SK-N-SH (cell line): ENCODE measurements at regions not wholly inside any gene's neighbourhood (a gene's known extent, or its start where the extent isn't known, plus 50 kb on each side); places are given as distances from the start of the nearest gene placed in this dataset.

Experiments used
- CTCF ChIA-PET: fragments of 300-600, 350-600 bp; formaldehyde crosslinking; extraction: SDS; loops from one replicate; lab custom pipeline; 2021; lab: Yijun Ruan, JAX
- POLR2A ChIA-PET: fragments of 350-600 bp; sonication (Branson Sonifier 250); formaldehyde crosslinking; extraction: SDS; loops from one replicate; lab custom pipeline; 2020; ENCODE audit warnings: antibody characterized with exemption, inconsistent platforms; lab: Yijun Ruan, JAX
- DNase-seq: peaks from one replicate; pipeline ENCODE4 v3.0.0; 2012
- H2AFZ ChIP-seq: fragments of 200-600 bp; sonication (generic); 2 replicates; pipeline ENCODE4 v1.8.1; 2016; ENCODE audit warnings: antibody characterized with exemption, mild to moderate bottlenecking, low read depth
- H3F3A ChIP-seq: fragments of 200-600 bp; sonication (generic); replicated peaks from 2 replicates; pipeline ENCODE3; 2016; ENCODE audit warnings: antibody characterized with exemption, mild to moderate bottlenecking; ENCODE audit not compliant: insufficient read depth
- H3K27ac ChIP-seq, 2 experiments: fragments of 200-500 bp in 1 of 2; fragments of 200-600 bp in 1 of 2; sonication (Bioruptor generic) in 1 of 2; sonication (generic), shearing (Covaris generic) in 1 of 2; 2 replicates each; pipeline versions ENCODE4 v1.5.1 to v1.6.1; 2014 to 2016; ENCODE audit warnings: low read depth in 2 of 2, inconsistent platforms in 1 of 2, low read length in 1 of 2, mild to moderate bottlenecking in 1 of 2, mixed read lengths in 1 of 2
- H3K27me3 ChIP-seq: fragments of 200-600 bp; sonication (generic), shearing (Covaris generic); 2 replicates; pipeline ENCODE4 v1.6.1; 2016; ENCODE audit warnings: mixed run types; ENCODE audit not compliant: insufficient read depth
- H3K36me3 ChIP-seq, 2 experiments: fragments of 200-500 bp in 1 of 2; fragments of 200-600 bp in 1 of 2; sonication (Bioruptor generic) in 1 of 2; sonication (generic) in 1 of 2; replicated peaks in 1 of 2; 2 replicates each; pipeline versions ENCODE3 to v1.5.1; 2014 to 2016; ENCODE audit warnings: low read length in 1 of 2, mild to moderate bottlenecking in 1 of 2; ENCODE audit not compliant: insufficient read depth in 2 of 2, control insufficient read depth in 1 of 2
- H3K4me1 ChIP-seq, 2 experiments: fragments of 200-500 bp in 1 of 2; fragments of 200-600 bp in 1 of 2; sonication (Bioruptor generic) in 1 of 2; sonication (generic), shearing (Covaris generic) in 1 of 2; 2 replicates each; pipeline versions ENCODE4 v1.5.1 to v1.6.1; 2014 to 2016; ENCODE audit warnings: low read depth in 1 of 2, low read length in 1 of 2, mixed run types in 1 of 2; ENCODE audit not compliant: insufficient read depth in 2 of 2, control insufficient read depth in 1 of 2
- H3K4me2 ChIP-seq: fragments of 200-600 bp; sonication (generic), shearing (Covaris generic); 2 replicates; pipeline ENCODE4 v1.6.1; 2017; ENCODE audit warnings: mixed run types
- H3K4me3 ChIP-seq, 2 experiments: fragments of 200-500 bp in 1 of 2; fragments of 200-600 bp in 1 of 2; sonication (Bioruptor generic) in 1 of 2; sonication (generic), shearing (Covaris generic) in 1 of 2; 2 replicates each; pipeline versions ENCODE4 v1.5.1 to v1.8.1; 2014 to 2016; ENCODE audit warnings: low read depth in 2 of 2, inconsistent platforms in 1 of 2, low read length in 1 of 2, mild to moderate bottlenecking in 1 of 2, mixed read lengths in 1 of 2, moderate library complexity in 1 of 2
- H3K79me2 ChIP-seq: fragments of 200-600 bp; sonication (generic); 2 replicates; pipeline ENCODE4 v1.8.1; 2017; ENCODE audit warnings: mild to moderate bottlenecking; ENCODE audit not compliant: insufficient read depth
- H3K9ac ChIP-seq: fragments of 200-600 bp; sonication (generic); 2 replicates; pipeline ENCODE4 v1.6.1; 2017; ENCODE audit warnings: mixed run types
- H3K9me2 ChIP-seq: fragments of 200-600 bp; sonication (generic); 2 replicates; pipeline ENCODE4 v1.6.1; 2017; ENCODE audit warnings: mixed run types
- H3K9me3 ChIP-seq: fragments of 200-600 bp; sonication (generic); 2 replicates; pipeline ENCODE4 v1.6.1; 2017; ENCODE audit warnings: mixed run types, mild to moderate bottlenecking, moderate library complexity
- H4K20me1 ChIP-seq: fragments of 200-600 bp; sonication (generic); 2 replicates; pipeline ENCODE4 v1.6.1; 2017; ENCODE audit warnings: mild to moderate bottlenecking, mixed run types; ENCODE audit not compliant: insufficient read depth
- CHD2 ChIP-seq: fragments of 150-350 bp; IDR thresholded peaks from 2 replicates; pipeline ENCODE4 v1.6.1; 2018; ENCODE audit warnings: low read length; ENCODE audit not compliant: partially characterized antibody
- FOSL2 ChIP-seq: IDR thresholded peaks from 2 replicates; pipeline ENCODE4 v1.4.0; 2012; ENCODE audit warnings: low read depth, mild to moderate bottlenecking, moderate library complexity, borderline replicate concordance
- GATA2 ChIP-seq: sonication (generic); formaldehyde crosslinking; IDR thresholded peaks from 2 replicates; pipeline ENCODE4 v1.5.0; 2020; ENCODE audit warnings: mild to moderate bottlenecking, missing genetic modification reagents
- JUND ChIP-seq: IDR thresholded peaks from 2 replicates; pipeline ENCODE4 v1.4.0; 2012
- NFIC ChIP-seq: IDR thresholded peaks from 2 replicates; pipeline ENCODE4 v1.4.0; 2012; ENCODE audit warnings: borderline replicate concordance
- NRF1 ChIP-seq: IDR thresholded peaks from 2 replicates; pipeline ENCODE4 v1.6.1; 2012; ENCODE audit warnings: low read depth, mild to moderate bottlenecking, low read length
- POLR2AphosphoS5 ChIP-seq: IDR thresholded peaks from 2 replicates; pipeline ENCODE4 v1.6.1; 2012; ENCODE audit warnings: low read depth, low read length
- RAD21 ChIP-seq: IDR thresholded peaks from 2 replicates; pipeline ENCODE4 v1.6.1; 2012; ENCODE audit warnings: mild to moderate bottlenecking, low read length
- RFX5 ChIP-seq: IDR thresholded peaks from 2 replicates; pipeline ENCODE4 v1.6.1; 2012; ENCODE audit warnings: mild to moderate bottlenecking, improper control_type of control experiment, low read length
- SMC3 ChIP-seq: IDR thresholded peaks from 2 replicates; pipeline ENCODE4 v1.6.1; 2012; ENCODE audit warnings: low read depth, low read length, improper control_type of control experiment
- TEAD4 ChIP-seq: IDR thresholded peaks from 2 replicates; pipeline ENCODE4 v1.4.0; 2012; ENCODE audit warnings: mild to moderate bottlenecking, borderline replicate concordance; ENCODE audit not compliant: insufficient read depth
- YY1 ChIP-seq: IDR thresholded peaks from 2 replicates; pipeline ENCODE4 v1.4.0; 2012; ENCODE audit warnings: low read depth, mild to moderate bottlenecking
- TF ChIP-seq, protein P1 (sequence below): IDR thresholded peaks from 2 replicates; pipeline ENCODE4 v1.4.0; 2012; ENCODE audit warnings: low read depth
- TF ChIP-seq, protein P2 (sequence below): fragments of 200-600 bp; sonication (generic); IDR thresholded peaks from 2 replicates; pipeline ENCODE4 v1.6.1; 2017; ENCODE audit warnings: antibody characterized with exemption, mild to moderate bottlenecking, moderate library complexity
- TF ChIP-seq, protein P3 (sequence below): fragments of 150-350 bp; IDR thresholded peaks from 2 replicates; pipeline ENCODE4 v1.6.1; 2017; ENCODE audit warnings: antibody characterized with exemption, low read length, low read depth, borderline replicate concordance
- TF ChIP-seq, protein P4 (sequence below): IDR thresholded peaks from 2 replicates; pipeline ENCODE4 v1.4.0; 2012; ENCODE audit warnings: low read depth, borderline replicate concordance
- TF ChIP-seq, protein P5 (sequence below): fragments of 150-350 bp; IDR thresholded peaks from 2 replicates; pipeline ENCODE4 v1.6.1; 2016; ENCODE audit warnings: mild to moderate bottlenecking, low read depth, low read length
- TF ChIP-seq, protein P6 (sequence below): IDR thresholded peaks from 2 replicates; pipeline ENCODE4 v1.6.1; 2012; ENCODE audit warnings: mild to moderate bottlenecking, low read depth, low read length, moderate library complexity

DNA sequence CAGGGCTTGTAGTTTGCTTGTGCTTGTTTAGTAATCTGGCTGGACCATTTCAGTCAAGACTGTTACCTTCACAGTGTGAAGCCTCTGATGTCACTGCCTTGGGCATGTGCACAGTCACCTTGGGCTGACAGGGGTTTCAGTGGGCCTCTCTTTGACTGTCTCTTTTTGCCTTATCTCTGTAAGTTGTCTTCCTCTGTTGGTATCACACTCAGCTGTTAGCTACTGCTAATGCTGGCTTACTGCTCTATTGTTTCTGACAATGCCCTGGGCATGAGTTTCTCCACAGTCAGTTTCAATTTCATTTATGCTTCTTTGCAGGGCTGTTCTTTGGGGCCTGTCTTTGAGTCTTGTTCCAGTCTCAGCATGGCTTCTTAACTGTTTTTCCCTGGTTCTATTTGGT lies 201.9 kb upstream of the SHH start:
- no peaks in the 10 kb centered on the region for H3K36me3 ChIP-seq
- CTCF ChIA-PET = interaction anchor here (1.0 kb wide), 1 partner anchor 13 kb away, joined by 3 read pairs; no protein-coding TSS in a partner anchor

More for the DNA sequence above, 201.9 kb upstream of the SHH start:
- H3K9me3 ChIP-seq = no peaks in the 10 kb centered on the region
- no peaks in the 10 kb centered on the region for H3F3A ChIP-seq
- H3K27ac ChIP-seq = no peak overlapping the region
- no peaks in the 10 kb centered on the region; the same call in 1 of the 2 replicates for H3K9me2 ChIP-seq
- no peak overlapping the region for H3K4me3 ChIP-seq
- H3K4me1 ChIP-seq = no peaks in the 10 kb centered on the region
- TF ChIP-seq SMC3 (no peak), RFX5 (no peak), NFIC (no peak), FOSL2 (no peak), RAD21 (no peak), JUND (no peak), TEAD4 (no peak), POLR2AphosphoS5 (no peak), GATA2 (CRISPR knock-in tag) (no peak), NRF1 (no peak), YY1 (no peak), CHD2 (no peak)
- TF ChIP-seq, protein P1, sequence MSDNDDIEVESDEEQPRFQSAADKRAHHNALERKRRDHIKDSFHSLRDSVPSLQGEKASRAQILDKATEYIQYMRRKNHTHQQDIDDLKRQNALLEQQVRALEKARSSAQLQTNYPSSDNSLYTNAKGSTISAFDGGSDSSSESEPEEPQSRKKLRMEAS = no peak
- TF ChIP-seq, protein P2, sequence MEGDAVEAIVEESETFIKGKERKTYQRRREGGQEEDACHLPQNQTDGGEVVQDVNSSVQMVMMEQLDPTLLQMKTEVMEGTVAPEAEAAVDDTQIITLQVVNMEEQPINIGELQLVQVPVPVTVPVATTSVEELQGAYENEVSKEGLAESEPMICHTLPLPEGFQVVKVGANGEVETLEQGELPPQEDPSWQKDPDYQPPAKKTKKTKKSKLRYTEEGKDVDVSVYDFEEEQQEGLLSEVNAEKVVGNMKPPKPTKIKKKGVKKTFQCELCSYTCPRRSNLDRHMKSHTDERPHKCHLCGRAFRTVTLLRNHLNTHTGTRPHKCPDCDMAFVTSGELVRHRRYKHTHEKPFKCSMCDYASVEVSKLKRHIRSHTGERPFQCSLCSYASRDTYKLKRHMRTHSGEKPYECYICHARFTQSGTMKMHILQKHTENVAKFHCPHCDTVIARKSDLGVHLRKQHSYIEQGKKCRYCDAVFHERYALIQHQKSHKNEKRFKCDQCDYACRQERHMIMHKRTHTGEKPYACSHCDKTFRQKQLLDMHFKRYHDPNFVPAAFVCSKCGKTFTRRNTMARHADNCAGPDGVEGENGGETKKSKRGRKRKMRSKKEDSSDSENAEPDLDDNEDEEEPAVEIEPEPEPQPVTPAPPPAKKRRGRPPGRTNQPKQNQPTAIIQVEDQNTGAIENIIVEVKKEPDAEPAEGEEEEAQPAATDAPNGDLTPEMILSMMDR = no peak
- TF ChIP-seq, protein P3, sequence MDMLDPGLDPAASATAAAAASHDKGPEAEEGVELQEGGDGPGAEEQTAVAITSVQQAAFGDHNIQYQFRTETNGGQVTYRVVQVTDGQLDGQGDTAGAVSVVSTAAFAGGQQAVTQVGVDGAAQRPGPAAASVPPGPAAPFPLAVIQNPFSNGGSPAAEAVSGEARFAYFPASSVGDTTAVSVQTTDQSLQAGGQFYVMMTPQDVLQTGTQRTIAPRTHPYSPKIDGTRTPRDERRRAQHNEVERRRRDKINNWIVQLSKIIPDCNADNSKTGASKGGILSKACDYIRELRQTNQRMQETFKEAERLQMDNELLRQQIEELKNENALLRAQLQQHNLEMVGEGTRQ = no peak
- TF ChIP-seq, protein P4, sequence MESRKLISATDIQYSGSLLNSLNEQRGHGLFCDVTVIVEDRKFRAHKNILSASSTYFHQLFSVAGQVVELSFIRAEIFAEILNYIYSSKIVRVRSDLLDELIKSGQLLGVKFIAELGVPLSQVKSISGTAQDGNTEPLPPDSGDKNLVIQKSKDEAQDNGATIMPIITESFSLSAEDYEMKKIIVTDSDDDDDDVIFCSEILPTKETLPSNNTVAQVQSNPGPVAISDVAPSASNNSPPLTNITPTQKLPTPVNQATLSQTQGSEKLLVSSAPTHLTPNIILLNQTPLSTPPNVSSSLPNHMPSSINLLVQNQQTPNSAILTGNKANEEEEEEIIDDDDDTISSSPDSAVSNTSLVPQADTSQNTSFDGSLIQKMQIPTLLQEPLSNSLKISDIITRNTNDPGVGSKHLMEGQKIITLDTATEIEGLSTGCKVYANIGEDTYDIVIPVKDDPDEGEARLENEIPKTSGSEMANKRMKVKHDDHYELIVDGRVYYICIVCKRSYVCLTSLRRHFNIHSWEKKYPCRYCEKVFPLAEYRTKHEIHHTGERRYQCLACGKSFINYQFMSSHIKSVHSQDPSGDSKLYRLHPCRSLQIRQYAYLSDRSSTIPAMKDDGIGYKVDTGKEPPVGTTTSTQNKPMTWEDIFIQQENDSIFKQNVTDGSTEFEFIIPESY = no peak
- TF ChIP-seq, protein P5, sequence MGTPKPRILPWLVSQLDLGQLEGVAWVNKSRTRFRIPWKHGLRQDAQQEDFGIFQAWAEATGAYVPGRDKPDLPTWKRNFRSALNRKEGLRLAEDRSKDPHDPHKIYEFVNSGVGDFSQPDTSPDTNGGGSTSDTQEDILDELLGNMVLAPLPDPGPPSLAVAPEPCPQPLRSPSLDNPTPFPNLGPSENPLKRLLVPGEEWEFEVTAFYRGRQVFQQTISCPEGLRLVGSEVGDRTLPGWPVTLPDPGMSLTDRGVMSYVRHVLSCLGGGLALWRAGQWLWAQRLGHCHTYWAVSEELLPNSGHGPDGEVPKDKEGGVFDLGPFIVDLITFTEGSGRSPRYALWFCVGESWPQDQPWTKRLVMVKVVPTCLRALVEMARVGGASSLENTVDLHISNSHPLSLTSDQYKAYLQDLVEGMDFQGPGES = no peak
- TF ChIP-seq, protein P6, sequence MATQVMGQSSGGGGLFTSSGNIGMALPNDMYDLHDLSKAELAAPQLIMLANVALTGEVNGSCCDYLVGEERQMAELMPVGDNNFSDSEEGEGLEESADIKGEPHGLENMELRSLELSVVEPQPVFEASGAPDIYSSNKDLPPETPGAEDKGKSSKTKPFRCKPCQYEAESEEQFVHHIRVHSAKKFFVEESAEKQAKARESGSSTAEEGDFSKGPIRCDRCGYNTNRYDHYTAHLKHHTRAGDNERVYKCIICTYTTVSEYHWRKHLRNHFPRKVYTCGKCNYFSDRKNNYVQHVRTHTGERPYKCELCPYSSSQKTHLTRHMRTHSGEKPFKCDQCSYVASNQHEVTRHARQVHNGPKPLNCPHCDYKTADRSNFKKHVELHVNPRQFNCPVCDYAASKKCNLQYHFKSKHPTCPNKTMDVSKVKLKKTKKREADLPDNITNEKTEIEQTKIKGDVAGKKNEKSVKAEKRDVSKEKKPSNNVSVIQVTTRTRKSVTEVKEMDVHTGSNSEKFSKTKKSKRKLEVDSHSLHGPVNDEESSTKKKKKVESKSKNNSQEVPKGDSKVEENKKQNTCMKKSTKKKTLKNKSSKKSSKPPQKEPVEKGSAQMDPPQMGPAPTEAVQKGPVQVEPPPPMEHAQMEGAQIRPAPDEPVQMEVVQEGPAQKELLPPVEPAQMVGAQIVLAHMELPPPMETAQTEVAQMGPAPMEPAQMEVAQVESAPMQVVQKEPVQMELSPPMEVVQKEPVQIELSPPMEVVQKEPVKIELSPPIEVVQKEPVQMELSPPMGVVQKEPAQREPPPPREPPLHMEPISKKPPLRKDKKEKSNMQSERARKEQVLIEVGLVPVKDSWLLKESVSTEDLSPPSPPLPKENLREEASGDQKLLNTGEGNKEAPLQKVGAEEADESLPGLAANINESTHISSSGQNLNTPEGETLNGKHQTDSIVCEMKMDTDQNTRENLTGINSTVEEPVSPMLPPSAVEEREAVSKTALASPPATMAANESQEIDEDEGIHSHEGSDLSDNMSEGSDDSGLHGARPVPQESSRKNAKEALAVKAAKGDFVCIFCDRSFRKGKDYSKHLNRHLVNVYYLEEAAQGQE = no peak
- H3K9ac ChIP-seq = no peak overlapping the region
- DNase-seq = no peak
- no peaks in the 10 kb centered on the region for H3K79me2 ChIP-seq
- POLR2A ChIA-PET = no interaction called here
- peaks cover 43% of the 10 kb centered on the region for H3K27me3 ChIP-seq
- no peak overlapping the region for H3K4me2 ChIP-seq
- H4K20me1 ChIP-seq = no peaks in the 10 kb centered on the region
- H2AFZ ChIP-seq = no peak overlapping the region
